ENCODE measurements at regions not wholly inside any gene's neighbourhood (a gene's known extent, or its start where the extent isn't known, plus 50 kb on each side); places are given as distances from the start of the nearest gene placed in this dataset.

GRCh38 chr10:64458306-64458705 lies 937.1 kb downstream of the REEP3 start:
- TF ChIP-seq EZH2phosphoT487 (IDR thresholded peaks at IDR 0.05; ENCODE audit: unreplicated experiment) = no peak
- TF ChIP-seq CTCF (conservative IDR thresholded peaks at IDR 0.05; ENCODE audit: low read depth in 2 of 2) = no peak
- no peak for TF ChIP-seq EZH2 (IDR thresholded peaks at IDR 0.05; ENCODE audit: low read depth, unreplicated experiment)
